A673 (cell line): ENCODE measurements at regions not wholly inside any gene's neighbourhood (a gene's known extent, or its start where the extent isn't known, plus 50 kb on each side); places are given as distances from the start of the nearest gene placed in this dataset.

Source experiments
- BruUV-seq: library from RNA; stranded (reverse); fragments of 400-500 nt; replicated peaks from 2 replicates; lab custom pipeline; 2021; lab: Mats Ljungman, UMichigan
- CTCF ChIA-PET: fragments of 300-600 bp; sonication (Branson Sonifier 250); formaldehyde crosslinking; loops from one replicate; lab custom pipeline; 2022; ENCODE audit warnings: antibody characterized with exemption; lab: Charles Lee
- POLR2A ChIA-PET: fragments of 300-600 bp; sonication (Branson Sonifier 250); formaldehyde crosslinking; loops from one replicate; lab custom pipeline; 2022; ENCODE audit warnings: antibody characterized with exemption; ENCODE audit not compliant: low non-redundant PET; lab: Charles Lee
- DNase-seq: peaks from one replicate; pipeline ENCODE4 v3.0.0-alpha.2; 2015; ENCODE audit warnings: low spot score
- H3K27ac ChIP-seq: fragments of 200-600 bp; sonication (generic); 2 replicates; pipeline ENCODE4 v1.5.1; 2016; ENCODE audit warnings: mixed run types, low read depth, mild to moderate bottlenecking, mixed read lengths, antibody characterized with exemption, low read length; ENCODE audit not compliant: poor library complexity, severe bottlenecking
- H3K27me3 ChIP-seq: fragments of 200-600 bp; sonication (generic); replicated peaks from 2 replicates; pipeline ENCODE4 v1.6.1; 2017; ENCODE audit warnings: mixed run types, low read depth, mild to moderate bottlenecking, mixed read lengths, antibody characterized with exemption, low read length; ENCODE audit not compliant: insufficient read depth, poor library complexity
- H3K36me3 ChIP-seq: fragments of 200-600 bp; sonication (generic); 2 replicates; pipeline ENCODE4 v1.6.1; 2016; ENCODE audit warnings: mixed run types, mild to moderate bottlenecking, mixed read lengths, antibody characterized with exemption, low read length; ENCODE audit not compliant: insufficient read depth, poor library complexity, severe bottlenecking
- H3K4me1 ChIP-seq: fragments of 200-600 bp; sonication (generic); 2 replicates; pipeline ENCODE4 v1.6.1; 2017; ENCODE audit warnings: mixed run types, mild to moderate bottlenecking, mixed read lengths, antibody characterized with exemption, low read length; ENCODE audit not compliant: insufficient read depth, poor library complexity, severe bottlenecking
- H3K4me3 ChIP-seq: fragments of 200-600 bp; sonication (generic); 2 replicates; pipeline ENCODE4 v1.5.1; 2016; ENCODE audit warnings: low read depth, mixed run types, mild to moderate bottlenecking, mixed read lengths, low read length; ENCODE audit not compliant: poor library complexity, severe bottlenecking
- H3K9me3 ChIP-seq: fragments of 200-600 bp; sonication (generic); 2 replicates; pipeline ENCODE4 v1.6.1; 2016; ENCODE audit warnings: mixed run types, low read depth, mild to moderate bottlenecking, mixed read lengths, antibody characterized with exemption, low read length; ENCODE audit not compliant: poor library complexity, severe bottlenecking
- EZH2 ChIP-seq: fragments of 200-600 bp; sonication (generic); IDR thresholded peaks from 2 replicates; pipeline ENCODE4 v1.6.1; 2017; ENCODE audit warnings: borderline replicate concordance, low read depth, mild to moderate bottlenecking, mixed read lengths, antibody characterized with exemption, low read length; ENCODE audit not compliant: poor library complexity, severe bottlenecking
- intact Hi-C: fragments of 100-400 bp; cut with micrococcal nuclease; formaldehyde crosslinking; loops from one replicate; pipeline ENCODE4 v1.10.0; 2022; ENCODE audit not compliant: unreplicated experiment
- TF ChIP-seq, protein P1 (sequence below): fragments of 300-800, 200-600 bp; sonication (generic); conservative IDR thresholded peaks from 2 replicates; pipeline ENCODE4 v1.5.1; 2017; ENCODE audit warnings: low read depth, mild to moderate bottlenecking, antibody characterized with exemption, low read length, moderate library complexity, mixed read lengths

DNA sequence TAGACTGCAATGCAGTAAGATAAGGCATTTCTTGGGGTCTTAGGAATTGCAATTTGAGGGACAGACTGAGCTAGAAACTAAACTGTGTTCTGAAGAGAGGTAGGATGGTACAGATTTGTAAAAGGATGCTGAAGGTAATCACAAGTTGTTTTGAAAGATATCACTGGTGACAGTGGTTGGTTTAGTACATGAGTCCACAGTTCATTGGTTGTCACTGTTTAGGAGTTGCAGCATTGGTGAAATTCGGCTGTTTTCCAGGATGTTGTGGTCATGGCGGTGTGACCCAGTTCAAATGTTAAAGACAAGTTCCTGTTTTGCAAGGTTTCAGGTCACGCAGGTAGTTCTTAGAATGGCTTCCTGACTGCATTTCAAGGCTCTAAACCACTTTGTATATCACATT, 292.8 kb upstream of the B3GALT2 start:
- DNase-seq: no peak
- Histone ChIP-seq H3K9me3 (no peaks in the 10 kb centered on the region), H3K27me3 (no peaks in the 10 kb centered on the region), H3K4me3 (no peak overlapping the region), H3K27ac (no peak overlapping the region), H3K4me1 (no peaks in the 10 kb centered on the region), H3K36me3 (no peaks in the 10 kb centered on the region)
- intact Hi-C loops: no loop called here
- ChIA-PET CTCF (no interaction called here), POLR2A (no interaction called here)
- BruUV-seq: no TSS peak
- TF ChIP-seq, protein P1, sequence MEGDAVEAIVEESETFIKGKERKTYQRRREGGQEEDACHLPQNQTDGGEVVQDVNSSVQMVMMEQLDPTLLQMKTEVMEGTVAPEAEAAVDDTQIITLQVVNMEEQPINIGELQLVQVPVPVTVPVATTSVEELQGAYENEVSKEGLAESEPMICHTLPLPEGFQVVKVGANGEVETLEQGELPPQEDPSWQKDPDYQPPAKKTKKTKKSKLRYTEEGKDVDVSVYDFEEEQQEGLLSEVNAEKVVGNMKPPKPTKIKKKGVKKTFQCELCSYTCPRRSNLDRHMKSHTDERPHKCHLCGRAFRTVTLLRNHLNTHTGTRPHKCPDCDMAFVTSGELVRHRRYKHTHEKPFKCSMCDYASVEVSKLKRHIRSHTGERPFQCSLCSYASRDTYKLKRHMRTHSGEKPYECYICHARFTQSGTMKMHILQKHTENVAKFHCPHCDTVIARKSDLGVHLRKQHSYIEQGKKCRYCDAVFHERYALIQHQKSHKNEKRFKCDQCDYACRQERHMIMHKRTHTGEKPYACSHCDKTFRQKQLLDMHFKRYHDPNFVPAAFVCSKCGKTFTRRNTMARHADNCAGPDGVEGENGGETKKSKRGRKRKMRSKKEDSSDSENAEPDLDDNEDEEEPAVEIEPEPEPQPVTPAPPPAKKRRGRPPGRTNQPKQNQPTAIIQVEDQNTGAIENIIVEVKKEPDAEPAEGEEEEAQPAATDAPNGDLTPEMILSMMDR: no peak
- TF ChIP-seq EZH2: no peak

DNA sequence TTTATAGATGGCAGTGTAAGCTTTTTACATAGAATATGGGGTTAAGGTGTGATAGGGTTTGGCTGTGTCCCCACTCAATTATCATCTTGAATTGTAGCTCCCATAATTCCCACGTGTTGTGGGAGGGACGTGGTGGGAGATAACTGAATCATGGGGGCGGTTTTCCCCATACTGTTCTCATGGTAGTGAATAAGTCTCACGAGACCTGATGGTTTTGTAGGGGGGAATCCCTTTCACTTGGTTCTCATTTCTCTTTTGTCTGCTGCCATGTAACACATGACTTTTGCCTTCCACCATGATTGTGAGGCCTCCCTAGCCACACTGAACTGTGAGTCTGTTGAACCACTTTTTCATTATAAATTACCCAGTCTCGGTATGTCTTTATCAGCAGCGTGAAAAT, 290.3 kb upstream of the B3GALT2 start:
- Histone ChIP-seq H3K27ac (no peak overlapping the region), H3K27me3 (no peaks in the 10 kb centered on the region), H3K4me1 (no peaks in the 10 kb centered on the region), H3K4me3 (no peak overlapping the region), H3K9me3 (no peaks in the 10 kb centered on the region), H3K36me3 (no peaks in the 10 kb centered on the region)
- intact Hi-C loops: no loop called here
- CTCF ChIA-PET: no interaction called here
- no peak for DNase-seq
- no TSS peak for BruUV-seq
- POLR2A ChIA-PET: no interaction called here
- TF ChIP-seq, protein P1: no peak

DNA sequence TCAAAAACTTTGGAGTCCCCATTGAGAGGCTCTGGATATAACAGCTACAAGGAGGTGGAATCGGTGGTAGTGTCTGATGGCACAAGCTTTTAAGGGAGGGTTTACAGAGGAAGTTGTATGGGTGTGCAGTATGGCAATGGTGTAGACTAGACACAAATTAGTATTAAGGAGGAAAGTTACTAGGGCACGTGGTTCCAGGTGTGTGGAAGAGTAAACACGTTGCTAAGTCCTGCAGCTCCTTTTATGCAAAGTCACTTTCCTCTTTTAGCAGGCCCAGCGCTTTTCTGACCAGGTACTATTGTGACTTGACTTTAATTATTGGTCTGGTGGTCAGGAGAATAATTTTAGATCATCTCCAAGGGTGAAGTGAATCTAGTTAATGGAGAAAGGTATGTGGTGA, 287.5 kb upstream of the B3GALT2 start:
- POLR2A ChIA-PET: no interaction called here

More for the DNA sequence above, 287.5 kb upstream of the B3GALT2 start:
- no peaks in the 10 kb centered on the region for H3K27me3 ChIP-seq
- BruUV-seq: no TSS peak
- intact Hi-C loops: no loop called here
- DNase-seq: no peak
- no peaks in the 10 kb centered on the region for H3K4me1 ChIP-seq
- H3K9me3 ChIP-seq: no peaks in the 10 kb centered on the region
- no peak overlapping the region for H3K4me3 ChIP-seq
- CTCF ChIA-PET: no interaction called here
- no peak for TF ChIP-seq EZH2
- TF ChIP-seq, protein P1: no peak
- no peaks in the 10 kb centered on the region for H3K36me3 ChIP-seq
- H3K27ac ChIP-seq: no peak overlapping the region
